ENCODE measurements at regions not wholly inside any gene's neighbourhood (a gene's known extent, or its start where the extent isn't known, plus 50 kb on each side); places are given as distances from the start of the nearest gene placed in this dataset.

GRCh38 chr11:112464949-112465348 is 204.3 kb upstream of the PLET1 start:
- DNase-seq (ENCODE audit: low read depth), result no peak

GRCh38 chr11:112465433-112466024 is 204.9 kb upstream of the PLET1 start:
- no peak for DNase-seq (ENCODE audit: low read depth)

DNA sequence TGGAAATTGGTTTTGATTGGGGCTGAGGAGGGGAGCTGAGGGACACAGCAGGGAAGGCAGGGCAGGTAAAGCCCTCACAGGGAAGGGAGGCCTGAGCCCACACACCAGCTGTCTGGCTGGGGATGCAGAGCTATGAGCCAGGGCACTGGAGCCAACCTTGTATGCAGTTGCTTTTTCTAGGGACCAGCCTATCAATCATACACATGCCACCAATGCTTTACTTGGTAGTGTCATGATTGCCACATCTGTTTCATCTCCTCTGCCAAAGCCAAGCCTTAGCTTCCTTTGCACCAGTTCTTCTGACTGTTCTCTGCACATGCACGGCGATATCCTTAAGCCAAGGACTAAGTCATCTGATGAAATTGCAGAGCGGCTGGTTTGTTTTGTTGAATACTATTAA is 207.1 kb upstream of the PLET1 start:
- DNase-seq (ENCODE audit: low read depth), result no peak

DNA sequence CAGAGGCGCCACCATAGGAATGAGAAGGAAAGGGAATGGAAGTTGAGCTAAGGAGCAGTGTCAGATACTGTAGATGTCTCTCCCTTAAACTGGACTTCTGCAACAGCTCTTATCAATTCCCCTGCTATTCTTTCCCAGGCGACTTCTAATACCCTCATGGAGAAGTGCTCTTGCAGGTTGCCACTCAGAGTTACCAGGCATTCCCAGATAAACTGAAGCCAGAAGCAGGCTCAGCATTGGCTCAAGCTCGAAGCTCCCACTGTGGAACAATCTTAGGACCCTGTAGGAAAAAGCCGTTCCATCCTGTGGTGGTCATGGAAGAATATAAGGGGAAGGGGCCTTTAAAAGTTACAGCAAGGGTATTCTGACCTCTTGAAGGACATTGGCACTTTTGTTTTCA is 208.7 kb upstream of the PLET1 start:
- DNase-seq (ENCODE audit: low read depth), result no peak

- peak; percentile 38 for DNase-seq (ENCODE audit: low read depth)
Observed at GRCh38 chr11:112470355-112470754, 209.7 kb upstream of the PLET1 start.

DNA sequence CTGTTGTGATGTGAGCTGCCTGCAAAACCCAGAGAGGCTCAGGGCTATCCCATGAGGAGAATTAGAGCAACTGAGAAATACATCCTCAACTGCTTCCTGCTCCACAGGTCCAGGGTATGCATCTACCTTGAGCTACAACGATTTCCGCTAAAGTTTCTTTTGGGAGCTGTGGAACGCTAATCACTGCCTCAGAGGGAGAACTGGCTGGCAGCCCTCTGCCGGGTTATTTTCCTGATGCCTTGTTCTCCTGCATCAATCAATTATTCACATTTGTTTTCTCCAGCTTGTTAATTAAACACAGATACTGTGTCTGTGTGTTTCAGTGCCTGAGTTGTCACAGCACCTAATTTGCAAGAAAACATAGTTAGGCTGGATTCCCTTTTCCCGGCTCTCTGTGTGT is 211.1 kb upstream of the PLET1 start:
- no peak for DNase-seq (ENCODE audit: low read depth)

DNA sequence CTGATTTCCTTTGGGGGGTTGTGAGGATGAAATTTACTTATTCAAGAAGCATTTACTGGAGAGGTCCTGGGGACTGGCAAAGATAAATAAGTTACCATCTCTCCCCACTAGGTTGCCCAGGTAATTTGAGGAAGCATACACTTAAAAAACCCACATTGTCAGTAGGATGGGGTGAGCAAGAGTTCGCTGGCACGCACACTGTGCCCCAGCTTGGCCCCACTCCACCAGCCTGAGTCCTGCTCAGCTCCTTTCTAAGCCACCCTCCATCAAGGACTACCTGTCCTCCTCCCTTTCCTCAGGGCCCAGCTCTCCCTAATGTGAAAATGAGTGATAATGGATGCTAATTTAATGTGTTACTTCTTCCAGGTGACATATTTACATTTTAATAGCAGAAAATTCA is 216.5 kb upstream of the PLET1 start:
- DNase-seq (ENCODE audit: low read depth), result no peak

GRCh38 chr11:112477581-112478317 is 217.1 kb upstream of the PLET1 start:
- DNase-seq (ENCODE audit: low read depth), result no peak

GRCh38 chr11:112478806-112479205 is 218.1 kb upstream of the PLET1 start:
- no peak for DNase-seq (ENCODE audit: low read depth)

GRCh38 chr11:112481431-112481830 is 220.8 kb upstream of the PLET1 start:
- no peak for DNase-seq (ENCODE audit: low read depth)

- DNase-seq (ENCODE audit: low read depth), result no peak
Observed at GRCh38 chr11:112481893-112482292, 221.2 kb upstream of the PLET1 start.

GRCh38 chr11:112485280-112485679 is 224.6 kb upstream of the PLET1 start:
- no peak for DNase-seq (ENCODE audit: low read depth)

DNA sequence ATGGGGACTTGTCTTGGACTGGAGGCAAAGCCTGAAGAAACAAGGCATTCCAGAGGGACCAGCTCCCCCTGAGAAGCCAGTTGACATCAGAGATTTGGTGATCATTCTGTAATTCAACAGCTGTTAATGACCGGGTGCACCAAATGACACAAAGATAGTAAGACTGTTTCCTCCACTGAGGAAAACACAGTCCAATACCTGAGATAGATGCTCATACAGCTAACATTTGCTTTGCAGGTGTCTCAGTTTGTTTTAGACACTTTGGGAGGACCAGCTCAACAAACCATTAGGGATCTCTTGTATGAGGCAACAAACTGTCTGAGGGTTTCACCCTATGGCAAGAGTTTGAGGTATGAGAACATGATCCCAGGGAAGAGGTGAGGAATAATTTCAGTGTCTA is 237.2 kb upstream of the PLET1 start:
- no peak for DNase-seq (ENCODE audit: low read depth)

- DNase-seq (ENCODE audit: low read depth), result no peak
Observed at GRCh38 chr11:112498701-112499100, 238.0 kb upstream of the PLET1 start.

GRCh38 chr11:112499153-112499880 is 238.7 kb upstream of the PLET1 start:
- DNase-seq (ENCODE audit: low read depth), result no peak

DNA sequence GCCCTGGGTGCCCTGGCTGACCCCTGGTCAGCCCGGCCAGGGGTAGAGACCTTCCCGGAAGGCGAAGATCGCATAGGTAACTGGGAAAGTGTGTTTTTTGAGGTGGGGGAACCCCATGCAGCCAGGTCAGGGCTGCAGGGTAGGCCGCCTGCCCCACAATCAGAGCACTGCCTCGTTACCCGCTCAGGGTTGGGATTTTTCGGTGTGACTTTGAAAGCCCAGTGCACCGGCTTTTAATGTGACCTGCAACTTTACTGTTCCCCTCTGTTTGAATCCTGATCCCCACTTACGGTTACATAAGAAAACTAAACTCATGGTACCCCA is 239.2 kb upstream of the PLET1 start:
- DNase-seq (ENCODE audit: low read depth), result no peak

GRCh38 chr11:112503410-112503809 is 242.8 kb upstream of the PLET1 start:
- DNase-seq (ENCODE audit: low read depth), result no peak

DNA sequence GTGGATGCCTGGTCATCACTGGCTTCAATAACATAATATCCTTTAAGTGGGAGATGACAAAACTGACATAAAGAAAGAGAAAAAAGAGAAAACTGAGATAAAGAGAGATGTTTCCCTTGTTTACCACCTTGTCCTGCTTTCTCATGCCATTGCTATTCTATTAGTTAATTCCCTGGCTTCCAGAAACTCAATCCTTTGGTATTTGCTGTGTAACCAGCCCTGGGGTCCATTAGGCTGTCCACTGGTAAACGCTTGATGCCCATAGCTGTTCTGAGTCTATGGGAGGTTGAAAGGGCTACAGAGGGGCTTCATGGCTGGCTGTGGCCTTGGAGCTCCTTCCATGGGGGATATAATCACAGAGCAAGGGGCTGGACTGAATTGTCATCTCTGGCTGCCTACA is 243.4 kb upstream of the PLET1 start:
- no peak for DNase-seq (ENCODE audit: low read depth)

DNA sequence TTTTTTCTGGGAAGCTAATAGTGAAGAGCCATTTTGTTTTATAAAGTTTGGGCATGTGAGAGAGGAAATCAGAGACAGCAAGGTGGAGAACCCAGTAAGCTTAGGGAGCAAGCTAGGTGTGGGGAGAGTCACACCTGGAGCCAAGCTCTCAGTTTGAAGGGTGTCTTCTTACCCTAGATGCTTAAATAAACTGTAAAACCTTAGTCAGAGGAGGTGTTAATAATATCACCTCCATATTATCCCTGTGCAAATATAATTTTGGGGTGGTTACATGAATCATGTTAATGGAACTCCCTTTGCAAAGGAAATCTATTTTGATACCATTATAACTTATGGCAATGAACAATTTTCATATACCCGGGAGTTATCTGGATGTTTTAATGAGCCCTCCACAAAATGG is 246.2 kb upstream of the PLET1 start:
- no peak for DNase-seq (ENCODE audit: low read depth)

GRCh38 chr11:112507281-112507680 is 246.6 kb upstream of the PLET1 start:
- DNase-seq (ENCODE audit: low read depth), result no peak

- DNase-seq (ENCODE audit: low read depth), result no peak
Observed at GRCh38 chr11:112508750-112509149, 248.1 kb upstream of the PLET1 start.

DNA sequence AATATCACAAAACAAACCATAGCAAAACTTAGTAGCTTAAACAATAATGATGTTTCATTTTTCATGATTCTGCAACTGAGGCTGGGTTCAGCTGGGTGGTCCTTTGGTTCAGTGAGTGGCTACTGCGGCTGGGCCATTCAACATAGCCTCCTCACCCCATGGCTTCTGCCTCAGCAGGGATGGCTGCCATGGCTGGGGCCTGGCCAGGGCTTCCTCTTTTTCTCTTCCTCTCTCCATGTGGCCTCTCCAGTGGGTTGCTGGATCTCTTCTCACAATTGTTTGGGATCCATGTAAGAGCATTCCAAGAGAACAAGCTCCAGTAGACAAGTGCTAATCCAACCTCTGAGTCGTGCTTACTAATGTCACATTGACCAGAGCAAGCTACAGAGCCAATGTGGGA is 248.6 kb upstream of the PLET1 start:
- no peak for DNase-seq (ENCODE audit: low read depth)

GRCh38 chr11:112511271-112511670 is 250.6 kb upstream of the PLET1 start:
- peak; percentile 41 for DNase-seq (ENCODE audit: low read depth)

All from HT1080 (cell line).